GM18511 (cell line): ENCODE measurements at regions not wholly inside any gene's neighbourhood (a gene's known extent, or its start where the extent isn't known, plus 50 kb on each side); places are given as distances from the start of the nearest gene placed in this dataset.

ENCODE experiments used
- ATAC-seq: cut with Tn5 transposase; IDR thresholded peaks from one replicate; pipeline ENCODE4 v1.9.1; 2021; ENCODE audit warnings: mild to moderate bottlenecking, moderate library complexity; ENCODE audit not compliant: unreplicated experiment

GRCh38 chr18:53665701-53666100 is 558.8 kb downstream of the MBD2 start:
- no peak for ATAC-seq

GRCh38 chr18:53664575-53664974 is 559.9 kb downstream of the MBD2 start:
- no peak for ATAC-seq

GRCh38 chr18:53660306-53660705 is 564.2 kb downstream of the MBD2 start:
- ATAC-seq, result no peak

GRCh38 chr18:53657257-53657656 is 567.2 kb downstream of the MBD2 start:
- ATAC-seq, result no peak

- no peak for ATAC-seq
These were observed 574.8 kb downstream of the MBD2 start for GRCh38 chr18:53649621-53650020.

GRCh38 chr18:53644799-53645471 is 579.5 kb downstream of the MBD2 start:
- ATAC-seq, result no peak

GRCh38 chr18:53639687-53640086 is 584.8 kb downstream of the MBD2 start:
- no peak for ATAC-seq

- ATAC-seq, result no peak
These were observed 595.1 kb downstream of the MBD2 start for GRCh38 chr18:53629337-53629736.

GRCh38 chr18:53625997-53626599 is 598.4 kb downstream of the MBD2 start:
- no peak for ATAC-seq

- no peak for ATAC-seq
These were observed 613.5 kb downstream of the MBD2 start for GRCh38 chr18:53610957-53611356.

- ATAC-seq, result no peak
These were observed 617.7 kb downstream of the MBD2 start for GRCh38 chr18:53606792-53607191.

- no peak for ATAC-seq
These were observed 619.3 kb downstream of the MBD2 start for GRCh38 chr18:53605198-53605597.

GRCh38 chr18:53603276-53603675 is 621.2 kb downstream of the MBD2 start:
- ATAC-seq, result no peak

GRCh38 chr18:53601344-53601743 is 623.1 kb downstream of the MBD2 start:
- no peak for ATAC-seq

- ATAC-seq, result no peak
These were observed 637.5 kb downstream of the MBD2 start for GRCh38 chr18:53586923-53587322.
